H1 (cell line): ENCODE measurements at regions not wholly inside any gene's neighbourhood (a gene's known extent, or its start where the extent isn't known, plus 50 kb on each side); places are given as distances from the start of the nearest gene placed in this dataset.

Experiments
- RBBP5 ChIP-seq: IDR thresholded peaks from 2 replicates; pipeline ENCODE4 v1.7.1; 2012; ENCODE audit warnings: low read depth, mild to moderate bottlenecking, inconsistent platforms, low read length, moderate library complexity, borderline replicate concordance
- RFX5 ChIP-seq: IDR thresholded peaks from 2 replicates; pipeline ENCODE4 v1.6.1; 2011; ENCODE audit warnings: low read depth, low read length, improper control_type of control experiment, borderline replicate concordance
- TF ChIP-seq, protein P1 (sequence below): IDR thresholded peaks from 2 replicates; pipeline ENCODE4 v1.6.1; 2012; ENCODE audit warnings: inconsistent platforms
- TF ChIP-seq, protein P2 (sequence below), 3 experiments: IDR thresholded peaks; 1 replicate in 2 of 3; 2 replicates in 1 of 3; pipeline versions ENCODE4 v1.5.1 to v1.6.1; 2011; ENCODE audit warnings: low read length in 3 of 3, mild to moderate bottlenecking in 3 of 3, inconsistent platforms in 2 of 3, low read depth in 1 of 3, moderate library complexity in 1 of 3; ENCODE audit not compliant: insufficient read depth in 1 of 3; ENCODE audit errors: control extremely low read depth in 1 of 3

DNA sequence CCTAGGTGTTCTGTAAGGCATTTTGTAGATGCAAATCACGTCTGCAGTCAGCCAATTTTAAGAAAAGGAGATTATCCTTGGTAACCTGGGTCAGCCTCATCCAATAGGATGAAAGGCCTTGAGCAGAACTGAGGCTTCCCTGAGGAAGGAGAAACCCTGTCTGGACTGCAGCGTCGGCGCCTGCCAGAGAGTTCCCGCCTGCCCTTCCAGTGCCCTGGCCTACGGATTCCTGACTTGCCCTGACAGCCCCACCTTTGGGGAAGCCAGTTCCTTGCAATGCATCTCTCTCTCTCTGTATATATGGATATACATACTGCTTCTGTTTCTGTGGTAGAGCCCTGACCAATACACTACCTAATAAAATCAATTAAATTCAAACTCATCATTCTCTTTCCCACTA, 66.2 kb upstream of the RUFY1 start:
- TF ChIP-seq RFX5 (no peak), RBBP5 (no peak)
- TF ChIP-seq, protein P1, sequence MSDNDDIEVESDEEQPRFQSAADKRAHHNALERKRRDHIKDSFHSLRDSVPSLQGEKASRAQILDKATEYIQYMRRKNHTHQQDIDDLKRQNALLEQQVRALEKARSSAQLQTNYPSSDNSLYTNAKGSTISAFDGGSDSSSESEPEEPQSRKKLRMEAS, result no peak
- TF ChIP-seq, protein P2, sequence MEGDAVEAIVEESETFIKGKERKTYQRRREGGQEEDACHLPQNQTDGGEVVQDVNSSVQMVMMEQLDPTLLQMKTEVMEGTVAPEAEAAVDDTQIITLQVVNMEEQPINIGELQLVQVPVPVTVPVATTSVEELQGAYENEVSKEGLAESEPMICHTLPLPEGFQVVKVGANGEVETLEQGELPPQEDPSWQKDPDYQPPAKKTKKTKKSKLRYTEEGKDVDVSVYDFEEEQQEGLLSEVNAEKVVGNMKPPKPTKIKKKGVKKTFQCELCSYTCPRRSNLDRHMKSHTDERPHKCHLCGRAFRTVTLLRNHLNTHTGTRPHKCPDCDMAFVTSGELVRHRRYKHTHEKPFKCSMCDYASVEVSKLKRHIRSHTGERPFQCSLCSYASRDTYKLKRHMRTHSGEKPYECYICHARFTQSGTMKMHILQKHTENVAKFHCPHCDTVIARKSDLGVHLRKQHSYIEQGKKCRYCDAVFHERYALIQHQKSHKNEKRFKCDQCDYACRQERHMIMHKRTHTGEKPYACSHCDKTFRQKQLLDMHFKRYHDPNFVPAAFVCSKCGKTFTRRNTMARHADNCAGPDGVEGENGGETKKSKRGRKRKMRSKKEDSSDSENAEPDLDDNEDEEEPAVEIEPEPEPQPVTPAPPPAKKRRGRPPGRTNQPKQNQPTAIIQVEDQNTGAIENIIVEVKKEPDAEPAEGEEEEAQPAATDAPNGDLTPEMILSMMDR (IDR thresholded peaks at IDR 0.05; ENCODE audit: control extremely low read depth in 1 of 3, insufficient read depth in 1 of 3, low read depth in 1 of 3, low read length in 3 of 3), result no peak
